IMR-90 (cell line): ENCODE measurements at regions not wholly inside any gene's neighbourhood (a gene's known extent, or its start where the extent isn't known, plus 50 kb on each side); places are given as distances from the start of the nearest gene placed in this dataset.

Experiments used
- ATAC-seq: fragments of 200-7000 bp; cut with Tn5 transposase; 2 replicates; pipeline ENCODE4 v1.9.1; 2020; ENCODE audit warnings: low read depth, mild to moderate bottlenecking, moderate library complexity
- BruUV-seq: library from RNA; stranded (reverse); fragments of 400-500 nt; replicated peaks from 2 replicates; lab custom pipeline; 2021; lab: Mats Ljungman, UMichigan
- CTCF ChIA-PET: fragments of 300-600 bp; formaldehyde crosslinking; extraction: SDS; loops from one replicate; lab custom pipeline; 2021; ENCODE audit warnings: antibody characterized with exemption; lab: Yijun Ruan, JAX
- POLR2A ChIA-PET: fragments of 300-600 bp; sonication (Branson Sonifier 250); formaldehyde crosslinking; loops from one replicate; lab custom pipeline; 2022; ENCODE audit warnings: antibody characterized with exemption; ENCODE audit not compliant: unreplicated experiment; lab: Charles Lee
- DNase-seq: peaks from one replicate; pipeline ENCODE4 v3.0.0; 2013
- H2AFZ ChIP-seq: replicated peaks from 2 replicates; pipeline ENCODE3; 2013; ENCODE audit warnings: low read length, mild to moderate bottlenecking; ENCODE audit not compliant: poor library complexity
- H2AK5ac ChIP-seq: 2 replicates; pipeline ENCODE4 v1.6.1; 2013; ENCODE audit warnings: low read depth, low read length, inconsistent platforms
- H2AK9ac ChIP-seq: replicated peaks from 2 replicates; pipeline ENCODE3; 2013; ENCODE audit warnings: mild to moderate bottlenecking, low read depth, low read length, moderate library complexity; ENCODE audit not compliant: poor library complexity
- H2BK120ac ChIP-seq: 2 replicates; pipeline ENCODE4 v1.6.1; 2013; ENCODE audit warnings: low read depth, low read length, inconsistent platforms
- H2BK15ac ChIP-seq: 3 replicates; pipeline ENCODE4 v1.6.1; 2013; ENCODE audit warnings: low read depth, low read length, inconsistent platforms
- H2BK20ac ChIP-seq: 2 replicates; pipeline ENCODE4 v1.6.1; 2013; ENCODE audit warnings: low read depth, mild to moderate bottlenecking, inconsistent platforms, low read length, moderate library complexity
- H2BK5ac ChIP-seq: 2 replicates; pipeline ENCODE4 v1.6.1; 2013; ENCODE audit warnings: mild to moderate bottlenecking, low read depth, low read length, inconsistent platforms; ENCODE audit not compliant: poor library complexity, severe bottlenecking
- H3K14ac ChIP-seq: replicated peaks from 2 replicates; pipeline ENCODE4 v1.6.1; 2013; ENCODE audit warnings: low read depth, low read length, inconsistent platforms
- H3K18ac ChIP-seq: 2 replicates; pipeline ENCODE4 v1.6.1; 2013; ENCODE audit warnings: low read depth, low read length, control low read depth
- H3K23ac ChIP-seq: 2 replicates; pipeline ENCODE4 v1.6.1; 2013; ENCODE audit warnings: low read depth, low read length, inconsistent platforms
- H3K27ac ChIP-seq: 2 replicates; pipeline ENCODE4 v1.5.1; 2013; ENCODE audit warnings: mild to moderate bottlenecking, control low read depth, low read length; ENCODE audit not compliant: insufficient read depth
- H3K27me3 ChIP-seq: 2 replicates; pipeline ENCODE4 v1.6.1; 2013; ENCODE audit warnings: low read length; ENCODE audit not compliant: control insufficient read depth, insufficient read depth
- H3K36me3 ChIP-seq: 2 replicates; pipeline ENCODE4 v1.6.1; 2013; ENCODE audit warnings: low read length, mixed read lengths; ENCODE audit not compliant: control insufficient read depth, insufficient read depth
- H3K4ac ChIP-seq: 2 replicates; pipeline ENCODE4 v1.6.1; 2013; ENCODE audit warnings: low read depth, low read length, inconsistent platforms
- H3K4me1 ChIP-seq: 2 replicates; pipeline ENCODE4 v1.6.1; 2013; ENCODE audit warnings: low read length, mixed read lengths; ENCODE audit not compliant: control insufficient read depth, insufficient read depth
- H3K4me2 ChIP-seq: 2 replicates; pipeline ENCODE4 v1.6.1; 2013; ENCODE audit warnings: low read depth, mild to moderate bottlenecking, control low read depth, low read length, moderate library complexity
- H3K4me3 ChIP-seq: 2 replicates; pipeline ENCODE4 v1.5.1; 2013; ENCODE audit warnings: low read depth, mild to moderate bottlenecking, control low read depth, low read length, moderate library complexity; ENCODE audit not compliant: insufficient read depth
- H3K56ac ChIP-seq: 2 replicates; pipeline ENCODE4 v1.6.1; 2013; ENCODE audit warnings: low read length, inconsistent platforms; ENCODE audit not compliant: insufficient read depth; ENCODE audit errors: extremely low read depth
- H3K79me1 ChIP-seq, 2 experiments: 2 replicates each; pipeline ENCODE4 v1.6.1; 2013; ENCODE audit warnings: low read length in 2 of 2, inconsistent platforms in 1 of 2, low read depth in 1 of 2
- H3K9ac ChIP-seq: 2 replicates; pipeline ENCODE4 v1.6.1; 2013; ENCODE audit warnings: low read depth, low read length, control low read depth
- H3K9me1 ChIP-seq: 2 replicates; pipeline ENCODE4 v1.6.1; 2013; ENCODE audit warnings: low read length, inconsistent platforms; ENCODE audit not compliant: insufficient read depth
- H3K9me3 ChIP-seq: 2 replicates; pipeline ENCODE4 v1.6.1; 2013; ENCODE audit warnings: low read length; ENCODE audit not compliant: control insufficient read depth, insufficient read depth
- H4K20me1 ChIP-seq: 2 replicates; pipeline ENCODE4 v1.6.1; 2013; ENCODE audit warnings: low read length, inconsistent platforms; ENCODE audit not compliant: insufficient read depth
- H4K5ac ChIP-seq: 2 replicates; pipeline ENCODE4 v1.6.1; 2013; ENCODE audit warnings: mild to moderate bottlenecking, low read depth, low read length, control low read depth
- H4K8ac ChIP-seq, 2 experiments: 2 replicates each; pipeline ENCODE4 v1.6.1; 2013; ENCODE audit warnings: low read depth in 2 of 2, low read length in 2 of 2, control low read depth in 1 of 2, inconsistent platforms in 1 of 2
- H4K91ac ChIP-seq: 2 replicates; pipeline ENCODE4 v1.6.1; 2013; ENCODE audit warnings: low read depth, low read length, inconsistent platforms; ENCODE audit not compliant: insufficient read depth
- BHLHE40 ChIP-seq: fragments of 150-350 bp; IDR thresholded peaks from 2 replicates; pipeline ENCODE4 v1.6.1; 2016; ENCODE audit warnings: mild to moderate bottlenecking, low read depth, low read length
- CHD1 ChIP-seq: IDR thresholded peaks from 2 replicates; pipeline ENCODE4 v1.6.1; 2012; ENCODE audit warnings: low read depth, low read length, improper control_type of control experiment
- MAFK ChIP-seq: IDR thresholded peaks from 2 replicates; pipeline ENCODE4 v1.6.1; 2012; ENCODE audit warnings: low read depth, low read length, improper control_type of control experiment
- MXI1 ChIP-seq: IDR thresholded peaks from 2 replicates; pipeline ENCODE4 v1.6.1; 2012; ENCODE audit warnings: low read depth, mild to moderate bottlenecking, low read length, moderate library complexity, borderline replicate concordance
- POLR2A ChIP-seq: IDR thresholded peaks from 2 replicates; pipeline ENCODE4 v1.6.1; 2012; ENCODE audit warnings: mild to moderate bottlenecking, low read depth, low read length
- RAD21 ChIP-seq: IDR thresholded peaks from 2 replicates; pipeline ENCODE4 v1.6.1; 2012; ENCODE audit warnings: low read length, improper control_type of control experiment
- RCOR1 ChIP-seq: IDR thresholded peaks from 2 replicates; pipeline ENCODE4 v1.6.1; 2012; ENCODE audit warnings: mild to moderate bottlenecking, low read length, improper control_type of control experiment; ENCODE audit not compliant: insufficient replicate concordance
- SMC3 ChIP-seq: fragments of 150-350 bp; IDR thresholded peaks from 2 replicates; pipeline ENCODE4 v1.6.1; 2016; ENCODE audit warnings: low read depth, mild to moderate bottlenecking, antibody characterized with exemption, low read length, moderate library complexity
- dilution Hi-C: fragments of 300-500 bp; cut with HindIII; formaldehyde crosslinking; loops from one replicate; pipeline ENCODE4 v1.14.3; 2018; ENCODE audit warnings: low sequenced_read_pairs; ENCODE audit not compliant: unreplicated experiment
- in situ Hi-C: fragments of 300-500 bp; cut with MboI; formaldehyde crosslinking; loops from 3 replicates; pipeline ENCODE4 v1.14.3; 2019; ENCODE audit warnings: low sequenced_read_pairs, inconsistent platforms, mixed read lengths
- intact Hi-C: fragments of 100-400 bp; cut with micrococcal nuclease; formaldehyde crosslinking; loops from 2 replicates; pipeline ENCODE4 v1.10.0; 2022

DNA sequence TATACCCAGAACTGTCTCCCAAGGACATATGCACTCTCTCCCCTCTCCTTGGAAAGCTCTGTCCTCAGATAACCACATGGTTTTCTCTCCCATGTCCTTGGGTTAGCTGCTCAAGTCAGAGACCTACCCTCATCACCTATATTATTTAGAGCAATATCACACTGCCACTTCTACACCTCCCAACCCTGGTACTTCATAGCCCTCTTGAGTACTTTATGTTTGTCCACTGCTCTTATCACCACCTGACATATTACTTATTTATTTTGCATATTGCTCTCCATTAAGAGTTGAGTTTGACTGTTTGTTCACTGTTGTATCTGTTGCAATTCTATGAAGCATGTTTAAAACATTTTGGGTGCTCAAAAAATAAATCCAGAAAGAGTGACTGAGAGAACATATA, 126.3 kb upstream of the ATP1B1 start:
- Histone ChIP-seq H3K27ac (no peak overlapping the region), H2BK15ac (no peak overlapping the region), H4K91ac (no peak overlapping the region), H2BK120ac (no peak overlapping the region), H2BK20ac (no peak overlapping the region), H3K4ac (no peak overlapping the region), H2AK5ac (no peak overlapping the region), H3K9me3 (no peaks in the 10 kb centered on the region), H3K4me2 (no peak overlapping the region), H2BK5ac (no peak overlapping the region), H3K9me1 (no peaks in the 10 kb centered on the region), H3K4me1 (no peaks in the 10 kb centered on the region), H3K79me1 (no peaks in the 10 kb centered on the region), H3K36me3 (no peaks in the 10 kb centered on the region), H4K20me1 (no peaks in the 10 kb centered on the region), H3K18ac (no peak overlapping the region), H4K8ac (no peak overlapping the region), H3K27me3 (no peaks in the 10 kb centered on the region), H2AFZ (no peak overlapping the region), H3K4me3 (no peak overlapping the region), H3K56ac (no peak overlapping the region), H3K9ac (no peak overlapping the region), H4K5ac (no peak overlapping the region), H3K23ac (no peak overlapping the region), H3K14ac (no peak overlapping the region), H2AK9ac (no peak overlapping the region)
- intact Hi-C loops: no loop called here
- ATAC-seq (no peak), DNase-seq (no peak)
- CTCF ChIA-PET: no interaction called here
- dilution Hi-C loops: no loop called here
- BruUV-seq: no TSS peak
- in situ Hi-C loops: no loop called here
- TF ChIP-seq MAFK (no peak), BHLHE40 (no peak), MXI1 (no peak), RCOR1 (no peak), CHD1 (no peak), SMC3 (no peak), POLR2A (no peak), RAD21 (no peak)
- POLR2A ChIA-PET: no interaction called here
